ENCODE measurements at regions not wholly inside any gene's neighbourhood (a gene's known extent, or its start where the extent isn't known, plus 50 kb on each side); places are given as distances from the start of the nearest gene placed in this dataset.
A peak's percentile ranks its signal among the peaks of the same experiment; 100 is the strongest.

GRCh38 chr9:88805217-88805943 is 185.9 kb upstream of the S1PR3 start:
- no peak overlapping the region for H2AFZ ChIP-seq (ENCODE audit: control insufficient read depth, low read depth, low read length)
- ChIA-PET SMC1A (ENCODE audit: uncharacterized antibody, unreplicated experiment) (no interaction called here), RAD21 (ENCODE audit: unreplicated experiment) (no interaction called here), POLR2A (no interaction called here), CTCF (no interaction called here)
- in situ Hi-C loops (cut with MboI) (no loop called here), intact Hi-C loops (cut with micrococcal nuclease; ENCODE audit: unreplicated experiment) (no loop called here)
- 8% methylated on average over 7 of the region's 7 CpGs for WGBS (ENCODE audit: insufficient coverage, insufficient replicate concordance, low lambda C conversion rate, missing lambda C conversion rate)
- no peak for DNase-seq (ENCODE audit: low read depth, low spot score)
- H4K20me1 ChIP-seq (ENCODE audit: control insufficient read depth, insufficient read depth) = no peaks in the 10 kb centered on the region
- no peaks in the 10 kb centered on the region for H3K36me3 ChIP-seq (ENCODE audit: control insufficient read depth in 2 of 2, insufficient read depth in 2 of 2, low read length in 1 of 2)
- H3K9me3 ChIP-seq (replicated peaks; ENCODE audit: control insufficient read depth, insufficient read depth, low read length) = no peaks in the 10 kb centered on the region; the same call in 2 of the 3 replicates
- H3K4me1 ChIP-seq (ENCODE audit: control insufficient read depth, insufficient read depth, low read length) = no peaks in the 10 kb centered on the region
- H3K79me2 ChIP-seq (ENCODE audit: control insufficient read depth, insufficient read depth, low read length) = no peaks in the 10 kb centered on the region
- FAIRE-seq = peak; percentile 7
- no peak overlapping the region for H3K4me2 ChIP-seq (ENCODE audit: control insufficient read depth, insufficient read depth)
- TF ChIP-seq RAD21 (IDR thresholded peaks at IDR 0.05; ENCODE audit: insufficient read depth, low read depth, low read length) (no peak), ZBTB4 (CRISPR knock-in tag; IDR thresholded peaks at IDR 0.05) (no peak), FOXK2 (IDR thresholded peaks at IDR 0.05) (no peak)
- H3K27me3 ChIP-seq (replicated peaks in 1 of 2; ENCODE audit: control insufficient read depth in 2 of 2, insufficient read depth in 2 of 2, low read length in 1 of 2) = peaks cover 0 to 2% of the 10 kb centered on the region in 2 experiments; a peak in 1 of 4 replicates
- H3K9ac ChIP-seq (ENCODE audit: control insufficient read depth, insufficient read depth, low read length) = no peak overlapping the region
- H3K4me3 ChIP-seq = no peak overlapping the region
- H3K27ac ChIP-seq (ENCODE audit: control insufficient read depth, insufficient read depth) = no peak overlapping the region
- ATAC-seq = no peak
- BruUV-seq (replicated peaks) = no TSS peak

GRCh38 chr9:88807426-88807825 is 183.8 kb upstream of the S1PR3 start:
- no peak for FAIRE-seq
- ChIA-PET SMC1A (ENCODE audit: uncharacterized antibody, unreplicated experiment) (no interaction called here), POLR2A (no interaction called here), CTCF (no interaction called here), RAD21 (ENCODE audit: unreplicated experiment) (no interaction called here)
- Histone ChIP-seq H3K9ac (ENCODE audit: control insufficient read depth, insufficient read depth, low read length) (no peak overlapping the region), H3K9me3 (replicated peaks; ENCODE audit: control insufficient read depth, insufficient read depth, low read length) (no peaks in the 10 kb centered on the region; the same call in 2 of the 3 replicates), H3K36me3 (ENCODE audit: control insufficient read depth in 2 of 2, insufficient read depth in 2 of 2, low read length in 1 of 2) (no peaks in the 10 kb centered on the region), H3K4me3 (no peak overlapping the region), H2AFZ (ENCODE audit: control insufficient read depth, low read depth, low read length) (no peak overlapping the region), H3K27ac (ENCODE audit: control insufficient read depth, insufficient read depth) (no peak overlapping the region), H4K20me1 (ENCODE audit: control insufficient read depth, insufficient read depth) (no peaks in the 10 kb centered on the region), H3K4me1 (ENCODE audit: control insufficient read depth, insufficient read depth, low read length) (no peaks in the 10 kb centered on the region), H3K4me2 (ENCODE audit: control insufficient read depth, insufficient read depth) (no peak overlapping the region), H3K27me3 (replicated peaks in 1 of 2; ENCODE audit: control insufficient read depth in 2 of 2, insufficient read depth in 2 of 2, low read length in 1 of 2) (peaks cover 0 to 2% of the 10 kb centered on the region in 2 experiments; a peak in 1 of 4 replicates), H3K79me2 (ENCODE audit: control insufficient read depth, insufficient read depth, low read length) (no peaks in the 10 kb centered on the region)
- no TSS peak for BruUV-seq (replicated peaks)
- in situ Hi-C loops (cut with MboI) = no loop called here
- intact Hi-C loops (cut with micrococcal nuclease; ENCODE audit: unreplicated experiment) = no loop called here
- 23% methylated on average over 5 of the region's 5 CpGs for WGBS (ENCODE audit: insufficient coverage, insufficient replicate concordance, low lambda C conversion rate, missing lambda C conversion rate)
- DNase-seq (ENCODE audit: low read depth, low spot score) = no peak
- no peak for ATAC-seq
- TF ChIP-seq JUNB (IDR thresholded peaks at IDR 0.05) (no peak), SPI1 (IDR thresholded peaks at IDR 0.05; ENCODE audit: borderline replicate concordance, insufficient read depth, low read depth, low read length) (no peak), ASH2L (IDR thresholded peaks at IDR 0.05; ENCODE audit: borderline replicate concordance, low read depth) (no peak), ATF3 (IDR thresholded peaks at IDR 0.05; ENCODE audit: borderline replicate concordance, extremely low read depth, low read depth, low read length) (no peak), NR2C1 (IDR thresholded peaks at IDR 0.05) (no peak), EP300 (IDR thresholded peaks at IDR 0.05; ENCODE audit: borderline replicate concordance in 1 of 2, control insufficient read depth in 1 of 2, low read depth in 2 of 2, low read length in 2 of 2) (no peak), BACH1 (IDR thresholded peaks at IDR 0.05; ENCODE audit: borderline replicate concordance) (no peak), ZNF207 (IDR thresholded peaks at IDR 0.05; ENCODE audit: borderline replicate concordance) (no peak), PKNOX1 (IDR thresholded peaks at IDR 0.05) (no peak)
